Panc1 (cell line): ENCODE measurements at regions not wholly inside any gene's neighbourhood (a gene's known extent, or its start where the extent isn't known, plus 50 kb on each side); places are given as distances from the start of the nearest gene placed in this dataset.

Source experiments
- ATAC-seq: fragments of 200-7000 bp; cut with Tn5 transposase; 2 replicates; pipeline ENCODE4 v1.9.1; 2020; ENCODE audit warnings: mild to moderate bottlenecking, moderate library complexity
- BruUV-seq: library from RNA; stranded (reverse); fragments of 400-500 nt; replicated peaks from 2 replicates; lab custom pipeline; 2021; lab: Mats Ljungman, UMichigan
- CTCF ChIA-PET: fragments of 300-600 bp; sonication (Branson Sonifier 250); formaldehyde crosslinking; loops from one replicate; lab custom pipeline; 2022; ENCODE audit warnings: antibody characterized with exemption; lab: Charles Lee
- POLR2A ChIA-PET: fragments of 300-600 bp; sonication (Branson Sonifier 250); formaldehyde crosslinking; loops from one replicate; lab custom pipeline; 2022; ENCODE audit warnings: antibody characterized with exemption; lab: Charles Lee
- DNase-seq: peaks from one replicate; pipeline ENCODE4 v3.0.0-alpha.2; 2010; ENCODE audit warnings: low read depth, low spot score
- H3K27ac ChIP-seq: 2 replicates; pipeline ENCODE4 v1.5.1; 2011; ENCODE audit warnings: mild to moderate bottlenecking, low read length, inconsistent platforms
- H3K27me3 ChIP-seq: fragments of 200-500 bp; sonication (Bioruptor generic); 2 replicates; pipeline ENCODE4 v1.6.0; 2014; ENCODE audit warnings: low read length, inconsistent platforms; ENCODE audit not compliant: control insufficient read depth, insufficient read depth
- H3K36me3 ChIP-seq: fragments of 200-500 bp; sonication (Bioruptor generic); 2 replicates; pipeline ENCODE4 v1.5.1; 2014; ENCODE audit warnings: inconsistent platforms, mild to moderate bottlenecking, low read length, moderate library complexity; ENCODE audit not compliant: control insufficient read depth, insufficient read depth
- H3K4me1 ChIP-seq: 2 replicates; pipeline ENCODE4 v1.5.1; 2011; ENCODE audit warnings: inconsistent platforms, mild to moderate bottlenecking, low read length, moderate library complexity; ENCODE audit not compliant: control insufficient read depth, insufficient read depth
- H3K4me3 ChIP-seq, 2 experiments: 2 replicates each; pipeline ENCODE4 v1.5.1; 2011 to 2012; ENCODE audit warnings: low read depth in 2 of 2, low read length in 2 of 2, mild to moderate bottlenecking in 2 of 2, inconsistent platforms in 1 of 2, moderate library complexity in 1 of 2
- H3K9me3 ChIP-seq: fragments of 200-500 bp; sonication (Bioruptor generic); 2 replicates; pipeline ENCODE4 v1.5.1; 2014; ENCODE audit warnings: low read depth, mild to moderate bottlenecking, inconsistent platforms, low read length, moderate library complexity; ENCODE audit not compliant: control insufficient read depth, insufficient read depth
- POLR2AphosphoS5 ChIP-seq: IDR thresholded peaks from 2 replicates; pipeline ENCODE4 v1.6.1; 2012; ENCODE audit warnings: mild to moderate bottlenecking, low read depth, low read length, moderate library complexity
- SIN3A ChIP-seq: IDR thresholded peaks from 2 replicates; pipeline ENCODE4 v1.6.1; 2012; ENCODE audit warnings: low read depth, mild to moderate bottlenecking, low read length, moderate library complexity, borderline replicate concordance; ENCODE audit not compliant: insufficient read depth
- TCF7L2 ChIP-seq: IDR thresholded peaks from 2 replicates; pipeline ENCODE4 v1.6.1; 2011; ENCODE audit warnings: mild to moderate bottlenecking, low read depth, low read length, inconsistent platforms
- in situ Hi-C: cut with HindIII; loops from 2 replicates; pipeline ENCODE4 v1.10.0; 2016; ENCODE audit warnings: low sequenced_read_pairs, low pct_unique_long_range_greater_than_20kb
- intact Hi-C: fragments of 100-400 bp; cut with micrococcal nuclease; formaldehyde crosslinking; loops from one replicate; pipeline ENCODE4 v1.10.0; 2022; ENCODE audit not compliant: unreplicated experiment
- TF ChIP-seq, protein P1 (sequence below): fragments of 450-650 bp; IDR thresholded peaks from 2 replicates; pipeline ENCODE4 v1.5.1; 2017; ENCODE audit warnings: mild to moderate bottlenecking
- TF ChIP-seq, protein P2 (sequence below), 2 experiments: IDR thresholded peaks; 2 replicates each; pipeline ENCODE4 v1.6.1; 2011 to 2012; ENCODE audit warnings: low read depth in 2 of 2, control low read depth in 1 of 2, low read length in 1 of 2, mild to moderate bottlenecking in 1 of 2, moderate library complexity in 1 of 2; ENCODE audit not compliant: insufficient read depth in 1 of 2

DNA sequence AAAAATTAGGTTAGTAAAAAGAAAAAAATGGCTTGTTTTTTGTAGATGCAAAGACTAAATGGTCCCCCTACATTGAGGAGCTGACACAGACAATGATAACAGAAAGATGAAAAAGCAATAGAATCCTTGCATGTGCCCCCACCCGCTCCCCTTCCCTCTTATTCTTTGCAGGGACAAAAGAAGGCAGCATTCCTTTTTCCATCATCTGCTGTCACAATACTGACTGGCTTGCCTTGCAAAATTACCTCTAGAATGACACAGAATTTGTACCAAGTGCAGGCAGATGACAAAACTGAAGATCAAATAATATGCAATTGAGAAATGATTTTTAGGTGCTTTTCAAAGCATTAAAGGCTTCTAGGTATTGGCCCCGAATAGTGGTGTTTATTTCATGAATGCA is 153.1 kb upstream of the AGA start:
- no peaks in the 10 kb centered on the region for H3K9me3 ChIP-seq
- no peaks in the 10 kb centered on the region for H3K36me3 ChIP-seq
- CTCF ChIA-PET = no interaction called here
- H3K4me3 ChIP-seq = no peak overlapping the region
- H3K4me1 ChIP-seq = no peaks in the 10 kb centered on the region
- TF ChIP-seq, protein P1, sequence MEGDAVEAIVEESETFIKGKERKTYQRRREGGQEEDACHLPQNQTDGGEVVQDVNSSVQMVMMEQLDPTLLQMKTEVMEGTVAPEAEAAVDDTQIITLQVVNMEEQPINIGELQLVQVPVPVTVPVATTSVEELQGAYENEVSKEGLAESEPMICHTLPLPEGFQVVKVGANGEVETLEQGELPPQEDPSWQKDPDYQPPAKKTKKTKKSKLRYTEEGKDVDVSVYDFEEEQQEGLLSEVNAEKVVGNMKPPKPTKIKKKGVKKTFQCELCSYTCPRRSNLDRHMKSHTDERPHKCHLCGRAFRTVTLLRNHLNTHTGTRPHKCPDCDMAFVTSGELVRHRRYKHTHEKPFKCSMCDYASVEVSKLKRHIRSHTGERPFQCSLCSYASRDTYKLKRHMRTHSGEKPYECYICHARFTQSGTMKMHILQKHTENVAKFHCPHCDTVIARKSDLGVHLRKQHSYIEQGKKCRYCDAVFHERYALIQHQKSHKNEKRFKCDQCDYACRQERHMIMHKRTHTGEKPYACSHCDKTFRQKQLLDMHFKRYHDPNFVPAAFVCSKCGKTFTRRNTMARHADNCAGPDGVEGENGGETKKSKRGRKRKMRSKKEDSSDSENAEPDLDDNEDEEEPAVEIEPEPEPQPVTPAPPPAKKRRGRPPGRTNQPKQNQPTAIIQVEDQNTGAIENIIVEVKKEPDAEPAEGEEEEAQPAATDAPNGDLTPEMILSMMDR = no peak
- TF ChIP-seq SIN3A = no peak
- TF ChIP-seq, protein P2, sequence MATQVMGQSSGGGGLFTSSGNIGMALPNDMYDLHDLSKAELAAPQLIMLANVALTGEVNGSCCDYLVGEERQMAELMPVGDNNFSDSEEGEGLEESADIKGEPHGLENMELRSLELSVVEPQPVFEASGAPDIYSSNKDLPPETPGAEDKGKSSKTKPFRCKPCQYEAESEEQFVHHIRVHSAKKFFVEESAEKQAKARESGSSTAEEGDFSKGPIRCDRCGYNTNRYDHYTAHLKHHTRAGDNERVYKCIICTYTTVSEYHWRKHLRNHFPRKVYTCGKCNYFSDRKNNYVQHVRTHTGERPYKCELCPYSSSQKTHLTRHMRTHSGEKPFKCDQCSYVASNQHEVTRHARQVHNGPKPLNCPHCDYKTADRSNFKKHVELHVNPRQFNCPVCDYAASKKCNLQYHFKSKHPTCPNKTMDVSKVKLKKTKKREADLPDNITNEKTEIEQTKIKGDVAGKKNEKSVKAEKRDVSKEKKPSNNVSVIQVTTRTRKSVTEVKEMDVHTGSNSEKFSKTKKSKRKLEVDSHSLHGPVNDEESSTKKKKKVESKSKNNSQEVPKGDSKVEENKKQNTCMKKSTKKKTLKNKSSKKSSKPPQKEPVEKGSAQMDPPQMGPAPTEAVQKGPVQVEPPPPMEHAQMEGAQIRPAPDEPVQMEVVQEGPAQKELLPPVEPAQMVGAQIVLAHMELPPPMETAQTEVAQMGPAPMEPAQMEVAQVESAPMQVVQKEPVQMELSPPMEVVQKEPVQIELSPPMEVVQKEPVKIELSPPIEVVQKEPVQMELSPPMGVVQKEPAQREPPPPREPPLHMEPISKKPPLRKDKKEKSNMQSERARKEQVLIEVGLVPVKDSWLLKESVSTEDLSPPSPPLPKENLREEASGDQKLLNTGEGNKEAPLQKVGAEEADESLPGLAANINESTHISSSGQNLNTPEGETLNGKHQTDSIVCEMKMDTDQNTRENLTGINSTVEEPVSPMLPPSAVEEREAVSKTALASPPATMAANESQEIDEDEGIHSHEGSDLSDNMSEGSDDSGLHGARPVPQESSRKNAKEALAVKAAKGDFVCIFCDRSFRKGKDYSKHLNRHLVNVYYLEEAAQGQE (IDR thresholded peaks at IDR 0.05; ENCODE audit: insufficient read depth in 1 of 2, low read depth in 2 of 2, low read length in 1 of 2) = no peak
- TF ChIP-seq POLR2AphosphoS5 = no peak
- TF ChIP-seq TCF7L2 = no peak
- in situ Hi-C loops = no loop called here
- H3K27me3 ChIP-seq = no peaks in the 10 kb centered on the region
- DNase-seq (no peak), ATAC-seq (no peak)
- BruUV-seq = no TSS peak
- no peak overlapping the region for H3K27ac ChIP-seq
- POLR2A ChIA-PET = no interaction called here
- intact Hi-C loops = no loop called here

DNA sequence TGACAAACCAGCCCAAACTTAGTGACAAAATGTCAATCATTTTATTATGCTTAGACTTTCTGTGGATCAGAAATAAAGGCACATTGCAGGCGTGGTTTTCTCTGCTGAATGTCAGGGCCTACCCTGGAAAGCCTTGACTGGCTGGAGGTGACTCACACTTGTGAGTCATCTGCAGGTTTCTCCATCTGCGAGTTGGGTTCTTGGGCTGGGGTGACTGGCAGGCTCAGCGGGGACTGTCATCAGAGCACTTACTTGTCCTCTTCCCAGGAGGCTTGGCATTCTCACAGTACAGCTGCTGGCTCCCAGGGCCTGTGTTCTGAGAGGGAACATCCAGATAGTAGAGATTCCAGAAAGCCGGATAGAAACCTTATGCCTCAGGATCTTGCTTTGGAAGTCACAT is 153.8 kb upstream of the AGA start:
- peak; percentile 53 for DNase-seq
- no TSS peak for BruUV-seq
- intact Hi-C loops = no loop called here
- Histone ChIP-seq H3K27me3 (no peaks in the 10 kb centered on the region), H3K4me1 (no peaks in the 10 kb centered on the region), H3K36me3 (no peaks in the 10 kb centered on the region), H3K9me3 (no peaks in the 10 kb centered on the region), H3K27ac (no peak overlapping the region), H3K4me3 (no peak overlapping the region)
- TF ChIP-seq, protein P1 = no peak
- peak; percentile 75 for ATAC-seq
- in situ Hi-C loops = no loop called here
- CTCF ChIA-PET = no interaction called here
- POLR2A ChIA-PET = no interaction called here

DNA sequence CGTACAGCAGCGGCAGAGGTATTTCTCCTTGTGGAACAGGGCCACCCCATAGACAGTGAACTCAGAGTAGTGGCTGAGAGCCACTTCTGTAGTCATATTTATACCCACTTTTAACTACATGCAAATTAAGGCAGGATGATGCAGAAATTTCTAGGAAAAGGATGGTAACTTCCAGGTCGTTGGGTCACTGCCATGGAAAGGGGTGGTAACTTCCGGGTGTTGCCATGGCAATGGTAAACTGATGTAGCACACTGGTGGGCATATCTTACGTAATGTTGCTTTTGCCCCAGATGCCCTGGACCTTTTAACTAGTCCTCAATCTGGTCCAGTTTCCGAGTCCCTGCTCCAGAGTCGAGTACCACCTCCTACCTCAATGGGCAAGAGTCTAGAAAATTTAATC is 154.8 kb upstream of the AGA start:
- ATAC-seq = no peak
- TF ChIP-seq TCF7L2 = no peak
- TF ChIP-seq POLR2AphosphoS5 = no peak
- no peak for TF ChIP-seq SIN3A
- TF ChIP-seq, protein P1 = no peak
- TF ChIP-seq, protein P2 (IDR thresholded peaks at IDR 0.05; ENCODE audit: insufficient read depth in 1 of 2, low read depth in 2 of 2, low read length in 1 of 2) = no peak
- Histone ChIP-seq H3K4me3 (no peak overlapping the region), H3K27me3 (no peaks in the 10 kb centered on the region), H3K36me3 (no peaks in the 10 kb centered on the region), H3K4me1 (no peaks in the 10 kb centered on the region), H3K27ac (no peak overlapping the region), H3K9me3 (no peaks in the 10 kb centered on the region)
- intact Hi-C loops (no loop called here), in situ Hi-C loops (no loop called here)
- POLR2A ChIA-PET = no interaction called here
- no TSS peak for BruUV-seq
- CTCF ChIA-PET = no interaction called here
- DNase-seq = no peak
